Liver (tissue), 3 donors: ENCODE measurements at regions not wholly inside any gene's neighbourhood (a gene's known extent, or its start where the extent isn't known, plus 50 kb on each side); places are given as distances from the start of the nearest gene placed in this dataset.

Experiments used
- FOXA1 ChIP-seq: IDR thresholded peaks from 2 replicates; pipeline ENCODE4 v1.6.1; 2016; ENCODE audit warnings: antibody characterized with exemption
- GABPA ChIP-seq, 2 donors: IDR thresholded peaks in 1 of 2; conservative IDR thresholded peaks in 1 of 2; 2 replicates each; pipeline ENCODE4 v1.6.1; 2016; ENCODE audit warnings: antibody characterized with exemption in 2 of 2, mild to moderate bottlenecking in 1 of 2, moderate library complexity in 1 of 2
- HNF4A ChIP-seq, 2 donors: conservative IDR thresholded peaks; 2 replicates each; pipeline ENCODE4 v1.6.1; 2016; ENCODE audit warnings: antibody characterized with exemption in 2 of 2, mild to moderate bottlenecking in 2 of 2
- RAD21 ChIP-seq, 2 donors: IDR thresholded peaks; 2 replicates each; pipeline ENCODE4 v1.6.1; 2016; ENCODE audit warnings: antibody characterized with exemption in 2 of 2, mild to moderate bottlenecking in 2 of 2
- RXRA ChIP-seq, 2 donors: IDR thresholded peaks; 2 replicates each; pipeline ENCODE4 v1.6.1; 2017 to 2018; ENCODE audit warnings: antibody characterized with exemption in 2 of 2, mild to moderate bottlenecking in 1 of 2
- YY1 ChIP-seq: IDR thresholded peaks from 2 replicates; pipeline ENCODE4 v1.6.1; 2016; ENCODE audit warnings: antibody characterized with exemption, mild to moderate bottlenecking
- TF ChIP-seq, protein P1 (sequence below): fragments of 150-350 bp; IDR thresholded peaks from 2 replicates; pipeline ENCODE4 v1.5.1; 2017; ENCODE audit warnings: improper control_type of control experiment, low read depth, low read length; ENCODE audit not compliant: missing input control
- TF ChIP-seq, protein P2 (sequence below): IDR thresholded peaks from 2 replicates; pipeline ENCODE4 v1.6.1; 2016; ENCODE audit warnings: antibody characterized with exemption
- TF ChIP-seq, protein P3 (sequence below): IDR thresholded peaks from 2 replicates; pipeline ENCODE4 v1.6.1; 2016; ENCODE audit warnings: antibody characterized with exemption, mild to moderate bottlenecking
- donor health status: healthy.
- donor health status: healthy.

DNA sequence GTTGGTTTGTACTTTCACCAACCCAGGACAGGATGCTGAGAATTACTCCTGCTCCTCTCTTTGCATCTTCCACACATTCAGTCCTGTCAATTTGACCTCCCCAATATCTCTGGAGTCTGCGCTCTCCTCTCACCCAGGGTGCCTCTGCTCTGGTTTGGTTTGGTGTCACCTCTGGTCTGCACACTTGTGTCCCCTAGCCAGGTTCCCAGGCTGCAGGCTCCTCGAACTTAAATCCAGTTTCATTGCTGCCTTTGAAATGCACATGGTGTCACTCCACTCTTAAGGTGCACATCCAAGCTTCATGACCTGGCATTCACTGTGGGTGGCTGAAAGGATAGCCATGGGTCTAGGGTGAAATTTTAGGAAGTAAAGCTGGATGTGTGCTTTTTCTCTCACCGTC, 271.6 kb downstream of the RPS24 start:
- TF ChIP-seq, protein P1, sequence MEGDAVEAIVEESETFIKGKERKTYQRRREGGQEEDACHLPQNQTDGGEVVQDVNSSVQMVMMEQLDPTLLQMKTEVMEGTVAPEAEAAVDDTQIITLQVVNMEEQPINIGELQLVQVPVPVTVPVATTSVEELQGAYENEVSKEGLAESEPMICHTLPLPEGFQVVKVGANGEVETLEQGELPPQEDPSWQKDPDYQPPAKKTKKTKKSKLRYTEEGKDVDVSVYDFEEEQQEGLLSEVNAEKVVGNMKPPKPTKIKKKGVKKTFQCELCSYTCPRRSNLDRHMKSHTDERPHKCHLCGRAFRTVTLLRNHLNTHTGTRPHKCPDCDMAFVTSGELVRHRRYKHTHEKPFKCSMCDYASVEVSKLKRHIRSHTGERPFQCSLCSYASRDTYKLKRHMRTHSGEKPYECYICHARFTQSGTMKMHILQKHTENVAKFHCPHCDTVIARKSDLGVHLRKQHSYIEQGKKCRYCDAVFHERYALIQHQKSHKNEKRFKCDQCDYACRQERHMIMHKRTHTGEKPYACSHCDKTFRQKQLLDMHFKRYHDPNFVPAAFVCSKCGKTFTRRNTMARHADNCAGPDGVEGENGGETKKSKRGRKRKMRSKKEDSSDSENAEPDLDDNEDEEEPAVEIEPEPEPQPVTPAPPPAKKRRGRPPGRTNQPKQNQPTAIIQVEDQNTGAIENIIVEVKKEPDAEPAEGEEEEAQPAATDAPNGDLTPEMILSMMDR, result no peak
- TF ChIP-seq RAD21 (IDR thresholded peaks at IDR 0.05) (no peak), YY1 (no peak), GABPA (IDR thresholded peaks at IDR 0.05 in 1 of 2, conservative IDR thresholded peaks at IDR 0.05 in 1 of 2) (no peak), FOXA1 (no peak), RXRA (IDR thresholded peaks at IDR 0.05) (no peak), HNF4A (conservative IDR thresholded peaks at IDR 0.05) (no peak)
- TF ChIP-seq, protein P2, sequence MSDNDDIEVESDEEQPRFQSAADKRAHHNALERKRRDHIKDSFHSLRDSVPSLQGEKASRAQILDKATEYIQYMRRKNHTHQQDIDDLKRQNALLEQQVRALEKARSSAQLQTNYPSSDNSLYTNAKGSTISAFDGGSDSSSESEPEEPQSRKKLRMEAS, result no peak
- TF ChIP-seq, protein P3, sequence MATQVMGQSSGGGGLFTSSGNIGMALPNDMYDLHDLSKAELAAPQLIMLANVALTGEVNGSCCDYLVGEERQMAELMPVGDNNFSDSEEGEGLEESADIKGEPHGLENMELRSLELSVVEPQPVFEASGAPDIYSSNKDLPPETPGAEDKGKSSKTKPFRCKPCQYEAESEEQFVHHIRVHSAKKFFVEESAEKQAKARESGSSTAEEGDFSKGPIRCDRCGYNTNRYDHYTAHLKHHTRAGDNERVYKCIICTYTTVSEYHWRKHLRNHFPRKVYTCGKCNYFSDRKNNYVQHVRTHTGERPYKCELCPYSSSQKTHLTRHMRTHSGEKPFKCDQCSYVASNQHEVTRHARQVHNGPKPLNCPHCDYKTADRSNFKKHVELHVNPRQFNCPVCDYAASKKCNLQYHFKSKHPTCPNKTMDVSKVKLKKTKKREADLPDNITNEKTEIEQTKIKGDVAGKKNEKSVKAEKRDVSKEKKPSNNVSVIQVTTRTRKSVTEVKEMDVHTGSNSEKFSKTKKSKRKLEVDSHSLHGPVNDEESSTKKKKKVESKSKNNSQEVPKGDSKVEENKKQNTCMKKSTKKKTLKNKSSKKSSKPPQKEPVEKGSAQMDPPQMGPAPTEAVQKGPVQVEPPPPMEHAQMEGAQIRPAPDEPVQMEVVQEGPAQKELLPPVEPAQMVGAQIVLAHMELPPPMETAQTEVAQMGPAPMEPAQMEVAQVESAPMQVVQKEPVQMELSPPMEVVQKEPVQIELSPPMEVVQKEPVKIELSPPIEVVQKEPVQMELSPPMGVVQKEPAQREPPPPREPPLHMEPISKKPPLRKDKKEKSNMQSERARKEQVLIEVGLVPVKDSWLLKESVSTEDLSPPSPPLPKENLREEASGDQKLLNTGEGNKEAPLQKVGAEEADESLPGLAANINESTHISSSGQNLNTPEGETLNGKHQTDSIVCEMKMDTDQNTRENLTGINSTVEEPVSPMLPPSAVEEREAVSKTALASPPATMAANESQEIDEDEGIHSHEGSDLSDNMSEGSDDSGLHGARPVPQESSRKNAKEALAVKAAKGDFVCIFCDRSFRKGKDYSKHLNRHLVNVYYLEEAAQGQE, result no peak
